ENCODE measurements at regions not wholly inside any gene's neighbourhood (a gene's known extent, or its start where the extent isn't known, plus 50 kb on each side); places are given as distances from the start of the nearest gene placed in this dataset.

DNA sequence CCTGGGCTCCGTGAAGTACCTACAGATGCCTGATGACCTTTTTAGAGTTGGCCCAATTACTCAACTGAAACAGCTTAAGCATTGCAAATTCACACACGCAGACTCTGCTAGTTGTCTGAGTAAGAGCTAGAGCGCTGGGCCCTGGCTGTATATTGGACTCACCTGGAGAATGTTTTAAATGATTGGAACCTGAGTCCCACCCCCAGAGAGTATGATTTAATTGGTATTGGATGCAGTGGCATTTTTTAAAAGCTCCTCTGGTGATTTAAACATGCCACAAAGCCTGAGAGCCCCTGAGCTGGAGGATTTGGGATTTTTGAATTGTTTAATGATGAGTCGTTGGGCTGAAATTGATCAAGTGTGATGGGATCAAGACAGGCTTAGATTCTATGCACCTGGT lies 143.9 kb upstream of the SDK2 start:
- Histone ChIP-seq H3K4me2 (ENCODE audit: insufficient read depth, low read length) (no peak overlapping the region), H3K9me1 (ENCODE audit: control insufficient read depth, insufficient read depth, low read length) (no peaks in the 10 kb centered on the region), H3K36me3 (ENCODE audit: control insufficient read depth, insufficient read depth, low read length) (no peaks in the 10 kb centered on the region), H3K79me2 (ENCODE audit: control insufficient read depth, insufficient read depth, low read length) (no peaks in the 10 kb centered on the region), H3K4me3 (no peak overlapping the region), H3K4me1 (replicated peaks in 1 of 2; ENCODE audit: control insufficient read depth in 2 of 2, insufficient read depth in 2 of 2, low read length in 2 of 2) (no peaks in the 10 kb centered on the region), H3K27me3 (ENCODE audit: control insufficient read depth in 2 of 2, insufficient read depth in 2 of 2, low read length in 2 of 2) (peaks cover 0 to 17% of the 10 kb centered on the region in 2 experiments; a peak in 1 of 5 replicates), H4K20me1 (replicated peaks; ENCODE audit: control insufficient read depth, insufficient read depth, low read length) (peaks cover under 1% of the 10 kb centered on the region; the same call in 1 of the 2 replicates), H2AFZ (ENCODE audit: low read depth, low read length) (no peak overlapping the region), H3K9me3 (replicated peaks; ENCODE audit: control insufficient read depth, insufficient read depth, low read depth, low read length) (no peaks in the 10 kb centered on the region), H3K27ac (ENCODE audit: extremely low read depth, low read depth, low read length) (no peak overlapping the region), H3K9ac (ENCODE audit: insufficient read depth in 1 of 2, low read depth in 2 of 2, low read length in 2 of 2) (no peak overlapping the region)
- WGBS (ENCODE audit: insufficient coverage, low coverage, missing lambda C conversion rate), result 0% methylated on average over 4 of the region's 4 CpGs
- POLR2A ChIA-PET, result no interaction called here
- intact Hi-C loops (cut with micrococcal nuclease), result loop anchor here (10.0 kb wide), 1 partner anchor 363 kb away; no protein-coding TSS in a partner anchor
- no peak for ATAC-seq
- no peak for FAIRE-seq
- in situ Hi-C loops (cut with MboI), result no loop called here
- no peak for DNase-seq (ENCODE audit: extremely low read depth in 1 of 4, low spot score in 3 of 4)
- no TSS peak for BruUV-seq (replicated peaks)
- CTCF ChIA-PET (ENCODE audit: low intra/inter-chr PET ratio), result no interaction called here
- TF ChIP-seq ZNF133 (CRISPR knock-in tag; IDR thresholded peaks at IDR 0.05) (no peak), TFAM (CRISPR knock-in tag; conservative IDR thresholded peaks at IDR 0.05) (no peak), MTA3 (IDR thresholded peaks at IDR 0.05; ENCODE audit: borderline replicate concordance) (no peak), ESRRB (CRISPR knock-in tag; IDR thresholded peaks at IDR 0.05; ENCODE audit: borderline replicate concordance) (no peak), POLR2H (tag; IDR thresholded peaks at IDR 0.05; ENCODE audit: low read depth) (no peak), MAFG (tag; conservative IDR thresholded peaks at IDR 0.05) (no peak), ZNF408 (CRISPR knock-in tag; IDR thresholded peaks at IDR 0.05; ENCODE audit: low read depth) (no peak), ZNF124 (CRISPR knock-in tag; IDR thresholded peaks at IDR 0.05) (no peak), ZNF717 (CRISPR knock-in tag; IDR thresholded peaks at IDR 0.05) (no peak)
- TF ChIP-seq, protein P1, sequence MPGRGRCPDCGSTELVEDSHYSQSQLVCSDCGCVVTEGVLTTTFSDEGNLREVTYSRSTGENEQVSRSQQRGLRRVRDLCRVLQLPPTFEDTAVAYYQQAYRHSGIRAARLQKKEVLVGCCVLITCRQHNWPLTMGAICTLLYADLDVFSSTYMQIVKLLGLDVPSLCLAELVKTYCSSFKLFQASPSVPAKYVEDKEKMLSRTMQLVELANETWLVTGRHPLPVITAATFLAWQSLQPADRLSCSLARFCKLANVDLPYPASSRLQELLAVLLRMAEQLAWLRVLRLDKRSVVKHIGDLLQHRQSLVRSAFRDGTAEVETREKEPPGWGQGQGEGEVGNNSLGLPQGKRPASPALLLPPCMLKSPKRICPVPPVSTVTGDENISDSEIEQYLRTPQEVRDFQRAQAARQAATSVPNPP (IDR thresholded peaks at IDR 0.05; ENCODE audit: borderline replicate concordance, insufficient read depth, insufficient read length), result no peak
- TF ChIP-seq, protein P2, sequence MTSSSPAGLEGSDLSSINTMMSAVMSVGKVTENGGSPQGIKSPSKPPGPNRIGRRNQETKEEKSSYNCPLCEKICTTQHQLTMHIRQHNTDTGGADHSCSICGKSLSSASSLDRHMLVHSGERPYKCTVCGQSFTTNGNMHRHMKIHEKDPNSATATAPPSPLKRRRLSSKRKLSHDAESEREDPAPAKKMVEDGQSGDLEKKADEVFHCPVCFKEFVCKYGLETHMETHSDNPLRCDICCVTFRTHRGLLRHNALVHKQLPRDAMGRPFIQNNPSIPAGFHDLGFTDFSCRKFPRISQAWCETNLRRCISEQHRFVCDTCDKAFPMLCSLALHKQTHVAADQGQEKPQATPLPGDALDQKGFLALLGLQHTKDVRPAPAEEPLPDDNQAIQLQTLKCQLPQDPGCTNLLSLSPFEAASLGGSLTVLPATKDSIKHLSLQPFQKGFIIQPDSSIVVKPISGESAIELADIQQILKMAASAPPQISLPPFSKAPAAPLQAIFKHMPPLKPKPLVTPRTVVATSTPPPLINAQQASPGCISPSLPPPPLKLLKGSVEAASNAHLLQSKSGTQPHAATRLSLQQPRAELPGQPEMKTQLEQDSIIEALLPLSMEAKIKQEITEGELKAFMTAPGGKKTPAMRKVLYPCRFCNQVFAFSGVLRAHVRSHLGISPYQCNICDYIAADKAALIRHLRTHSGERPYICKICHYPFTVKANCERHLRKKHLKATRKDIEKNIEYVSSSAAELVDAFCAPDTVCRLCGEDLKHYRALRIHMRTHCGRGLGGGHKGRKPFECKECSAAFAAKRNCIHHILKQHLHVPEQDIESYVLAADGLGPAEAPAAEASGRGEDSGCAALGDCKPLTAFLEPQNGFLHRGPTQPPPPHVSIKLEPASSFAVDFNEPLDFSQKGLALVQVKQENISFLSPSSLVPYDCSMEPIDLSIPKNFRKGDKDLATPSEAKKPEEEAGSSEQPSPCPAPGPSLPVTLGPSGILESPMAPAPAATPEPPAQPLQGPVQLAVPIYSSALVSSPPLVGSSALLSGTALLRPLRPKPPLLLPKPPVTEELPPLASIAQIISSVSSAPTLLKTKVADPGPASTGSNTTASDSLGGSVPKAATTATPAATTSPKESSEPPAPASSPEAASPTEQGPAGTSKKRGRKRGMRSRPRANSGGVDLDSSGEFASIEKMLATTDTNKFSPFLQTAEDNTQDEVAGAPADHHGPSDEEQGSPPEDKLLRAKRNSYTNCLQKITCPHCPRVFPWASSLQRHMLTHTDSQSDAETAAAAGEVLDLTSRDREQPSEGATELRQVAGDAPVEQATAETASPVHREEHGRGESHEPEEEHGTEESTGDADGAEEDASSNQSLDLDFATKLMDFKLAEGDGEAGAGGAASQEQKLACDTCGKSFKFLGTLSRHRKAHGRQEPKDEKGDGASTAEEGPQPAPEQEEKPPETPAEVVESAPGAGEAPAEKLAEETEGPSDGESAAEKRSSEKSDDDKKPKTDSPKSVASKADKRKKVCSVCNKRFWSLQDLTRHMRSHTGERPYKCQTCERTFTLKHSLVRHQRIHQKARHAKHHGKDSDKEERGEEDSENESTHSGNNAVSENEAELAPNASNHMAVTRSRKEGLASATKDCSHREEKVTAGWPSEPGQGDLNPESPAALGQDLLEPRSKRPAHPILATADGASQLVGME (CRISPR knock-in tag; IDR thresholded peaks at IDR 0.05), result no peak
- TF ChIP-seq, protein P3, sequence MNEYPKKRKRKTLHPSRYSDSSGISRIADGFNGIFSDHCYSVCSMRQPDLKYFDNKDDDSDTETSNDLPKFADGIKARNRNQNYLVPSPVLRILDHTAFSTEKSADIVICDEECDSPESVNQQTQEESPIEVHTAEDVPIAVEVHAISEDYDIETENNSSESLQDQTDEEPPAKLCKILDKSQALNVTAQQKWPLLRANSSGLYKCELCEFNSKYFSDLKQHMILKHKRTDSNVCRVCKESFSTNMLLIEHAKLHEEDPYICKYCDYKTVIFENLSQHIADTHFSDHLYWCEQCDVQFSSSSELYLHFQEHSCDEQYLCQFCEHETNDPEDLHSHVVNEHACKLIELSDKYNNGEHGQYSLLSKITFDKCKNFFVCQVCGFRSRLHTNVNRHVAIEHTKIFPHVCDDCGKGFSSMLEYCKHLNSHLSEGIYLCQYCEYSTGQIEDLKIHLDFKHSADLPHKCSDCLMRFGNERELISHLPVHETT (CRISPR knock-in tag; conservative IDR thresholded peaks at IDR 0.05 in 1 of 2, IDR thresholded peaks at IDR 0.05 in 1 of 2), result no peak
